Stimulated activated CD4-positive, alpha-beta T cell treated with anti-CD3 and anti-CD28 coated beads, Interleukin-2, amount 100 ng/mL, for 24 hours (primary cell): ENCODE measurements at regions not wholly inside any gene's neighbourhood (a gene's known extent, or its start where the extent isn't known, plus 50 kb on each side); places are given as distances from the start of the nearest gene placed in this dataset.
"Not testable (repeated sequence)": the region's sequence is repeated elsewhere in the genome, so short reads cannot be mapped to it uniquely, and the experiment has no call there.

Experiments
- DNase-seq, 2 donors: peaks; one replicate each; pipeline ENCODE4 v3.0.0-alpha.2; 2020

DNA sequence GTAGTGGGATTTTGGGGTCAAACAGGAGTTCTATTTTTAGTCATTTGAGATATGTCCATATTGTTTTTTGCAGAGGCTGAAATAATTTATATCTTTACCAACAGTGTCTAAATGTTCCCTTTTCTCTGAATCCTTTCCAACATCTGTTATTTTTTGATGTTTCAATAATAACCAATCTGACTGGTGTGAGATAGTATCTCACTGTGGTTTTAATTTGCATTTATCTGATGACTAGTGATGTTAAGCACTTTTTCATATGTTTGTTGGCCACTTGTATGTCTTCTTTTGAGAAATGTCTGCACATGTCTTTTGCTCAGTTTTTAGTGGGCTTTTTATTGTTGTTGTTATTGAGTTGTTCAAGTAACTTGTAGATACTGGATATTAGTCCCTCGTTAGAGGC, 1325.0 kb downstream of the BRINP3 start:
- no peak for DNase-seq

GRCh38 chr1:189158155-189158554, 1319.5 kb downstream of the BRINP3 start:
- DNase-seq, result no peak

DNA sequence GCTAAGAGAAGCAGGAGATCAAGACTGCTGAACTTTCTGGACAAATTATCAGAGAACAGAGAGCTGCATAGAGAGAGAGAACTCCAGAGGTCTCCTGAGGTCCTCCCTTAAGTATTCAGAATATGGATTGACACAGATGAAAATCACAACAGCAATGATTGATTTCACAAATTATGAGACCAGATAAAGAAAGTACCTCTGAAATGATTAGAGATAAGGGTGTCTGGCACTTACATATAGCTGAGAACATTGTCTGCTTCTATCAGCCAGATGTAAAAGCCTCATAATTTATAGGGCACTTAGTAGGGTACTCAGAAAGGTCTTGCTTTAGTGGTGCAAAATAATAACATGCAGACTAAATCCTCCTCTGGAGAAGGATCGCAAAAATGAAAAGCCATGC, 1301.8 kb downstream of the BRINP3 start:
- no peak for DNase-seq

DNA sequence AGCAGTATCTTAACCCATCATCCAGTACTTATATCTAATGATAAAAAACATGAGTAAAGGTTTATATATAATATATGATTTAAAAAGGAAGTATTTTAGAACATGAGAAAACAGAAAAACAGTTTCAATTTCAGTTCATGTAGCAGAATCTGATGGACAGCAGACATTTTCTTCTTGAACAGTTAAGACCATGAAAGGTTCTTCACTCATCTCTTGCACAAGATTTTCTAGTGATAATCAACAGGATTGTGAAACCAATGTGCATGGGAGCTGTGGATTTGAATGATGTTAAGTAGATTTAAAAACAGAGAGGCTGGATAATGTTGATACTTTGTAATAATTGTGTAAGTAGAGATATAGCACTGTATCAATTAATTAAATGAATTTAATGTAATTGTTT, 1297.6 kb downstream of the BRINP3 start:
- no peak for DNase-seq

DNA sequence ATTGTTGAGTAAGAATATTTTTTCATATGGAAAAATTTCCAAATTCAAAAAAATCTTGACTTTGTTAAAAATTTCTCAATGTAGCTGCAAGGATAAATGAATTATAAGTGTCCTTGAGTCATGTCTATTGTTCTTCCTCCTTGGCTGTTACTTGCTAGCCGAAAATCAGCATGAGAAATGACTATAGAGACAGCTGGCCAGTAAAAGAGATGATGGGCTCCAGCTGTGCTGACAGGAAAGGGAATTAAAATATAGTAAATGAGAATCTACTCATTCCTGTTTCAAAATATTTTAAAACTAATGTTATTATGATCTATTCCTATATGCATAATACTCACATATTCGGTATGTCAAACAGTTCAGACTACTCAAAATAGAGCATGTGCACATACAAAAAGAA, 1292.6 kb downstream of the BRINP3 start:
- DNase-seq, result no peak

DNA sequence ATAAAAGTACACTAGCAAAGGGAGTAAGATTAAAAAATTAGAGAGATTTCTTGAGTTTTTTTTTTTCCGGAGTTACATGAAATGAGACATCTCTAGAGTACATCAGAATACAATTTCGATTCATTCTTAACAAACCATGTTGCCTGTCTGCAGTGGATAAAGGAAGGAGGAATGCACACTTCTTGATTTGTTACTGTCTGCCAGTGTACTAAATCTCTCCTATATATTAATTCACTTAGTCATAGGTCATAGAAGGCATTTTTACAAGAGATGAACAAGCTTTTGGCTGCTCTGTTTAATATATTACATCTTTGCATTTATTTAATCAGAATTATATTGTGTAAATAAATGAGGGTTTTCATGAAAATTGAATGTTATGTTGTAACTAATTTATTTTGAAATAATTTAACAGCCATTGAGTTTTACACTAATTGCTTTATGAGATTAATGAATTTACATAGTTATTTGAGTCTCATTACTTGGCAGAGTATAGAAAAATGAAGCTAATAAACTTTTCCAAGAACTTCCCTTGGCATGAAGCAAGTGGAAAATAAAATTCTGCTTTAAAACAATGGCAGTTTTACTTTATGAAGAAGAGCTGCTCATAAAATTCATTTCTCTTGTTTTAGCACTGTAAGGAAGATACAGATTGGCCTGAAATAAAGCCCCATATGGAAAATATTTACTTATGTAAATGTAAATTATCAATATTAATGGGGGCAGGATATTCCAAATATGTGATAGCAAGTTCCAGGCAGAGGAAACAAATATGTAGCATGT, 1284.7 kb downstream of the BRINP3 start:
- no peak for DNase-seq

GRCh38 chr1:189205863-189206262, 1271.8 kb downstream of the BRINP3 start:
- no peak for DNase-seq

GRCh38 chr1:189206617-189207016, 1271.0 kb downstream of the BRINP3 start:
- DNase-seq, result no peak

DNA sequence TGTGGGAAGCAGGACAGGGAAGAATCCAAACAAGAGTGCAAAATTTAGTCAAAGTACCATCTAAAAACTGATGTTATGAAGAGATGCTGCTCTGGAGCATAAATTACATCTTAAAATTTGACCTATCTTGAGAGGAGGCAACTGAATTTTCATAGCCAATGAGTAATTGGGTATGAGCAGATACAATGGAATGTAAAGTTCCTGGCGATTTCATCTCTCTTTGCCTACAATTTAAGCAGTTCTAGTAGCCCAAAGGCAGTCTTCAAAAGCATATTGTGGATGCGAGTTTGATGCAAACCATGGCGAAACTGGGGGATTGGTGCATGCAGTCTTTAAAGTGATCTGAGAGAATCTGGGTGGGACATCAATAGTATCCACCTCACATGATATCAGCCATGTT, 1265.9 kb downstream of the BRINP3 start:
- DNase-seq, result no peak

- no peak for DNase-seq
Observed at GRCh38 chr1:189212606-189213005, 1265.1 kb downstream of the BRINP3 start.

DNA sequence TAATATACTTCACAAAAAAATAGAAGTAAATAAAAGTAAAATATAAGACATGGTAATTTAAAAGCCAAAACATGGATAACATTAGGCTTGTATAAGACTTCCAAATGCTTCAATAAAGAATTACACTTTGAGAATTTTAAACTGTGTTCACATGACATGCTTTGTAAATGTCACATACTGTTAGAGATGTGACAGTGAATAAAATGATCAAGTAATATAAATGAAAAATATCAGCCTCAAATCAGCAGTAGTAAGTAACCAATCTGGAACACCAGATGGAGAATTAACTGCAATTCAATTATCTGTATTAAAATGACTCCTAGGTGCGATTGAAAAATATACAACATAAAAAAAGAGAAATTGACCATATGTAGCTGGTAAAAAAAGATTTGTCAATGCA, 1260.8 kb downstream of the BRINP3 start:
- DNase-seq, result no peak

DNA sequence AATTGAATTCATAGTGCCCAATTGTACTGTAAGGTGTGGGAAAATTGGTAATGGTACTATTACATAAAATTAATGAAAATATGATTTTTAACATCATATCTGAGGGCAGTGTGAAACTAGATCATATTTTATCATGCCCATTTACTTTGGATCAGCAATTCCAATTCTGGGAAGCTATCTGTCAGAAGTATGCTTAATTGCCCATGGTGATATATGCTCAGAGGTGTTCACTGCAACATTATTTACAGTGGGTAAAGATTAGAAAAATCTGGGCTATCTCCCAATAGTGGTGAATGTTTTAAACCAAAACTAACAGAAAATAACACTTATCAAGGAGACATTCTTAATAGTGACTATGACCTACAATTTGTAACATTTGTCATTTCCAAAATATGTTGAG, 1260.0 kb downstream of the BRINP3 start:
- DNase-seq, result no peak

DNA sequence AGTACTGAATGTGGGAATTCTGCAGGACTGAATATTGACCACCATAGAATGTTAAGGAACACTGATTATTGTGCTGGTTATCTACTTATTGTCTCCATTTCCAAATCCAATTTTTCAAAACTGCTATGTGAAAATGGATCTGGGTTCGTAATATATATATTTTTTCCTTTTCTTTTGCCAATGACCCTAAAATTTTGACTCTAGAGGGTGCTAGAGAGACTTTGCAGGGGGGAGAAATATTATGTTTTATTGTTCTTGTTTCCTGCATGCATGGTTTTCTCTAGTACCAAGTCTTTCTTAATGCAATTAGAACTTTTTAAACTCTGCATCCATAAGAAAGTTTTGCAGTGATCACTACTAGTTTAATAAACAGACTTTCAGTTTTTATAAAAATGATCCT, 1256.9 kb downstream of the BRINP3 start:
- DNase-seq, result no peak

GRCh38 chr1:189225794-189226145, 1251.9 kb downstream of the BRINP3 start:
- not testable (repeated sequence) for DNase-seq

DNA sequence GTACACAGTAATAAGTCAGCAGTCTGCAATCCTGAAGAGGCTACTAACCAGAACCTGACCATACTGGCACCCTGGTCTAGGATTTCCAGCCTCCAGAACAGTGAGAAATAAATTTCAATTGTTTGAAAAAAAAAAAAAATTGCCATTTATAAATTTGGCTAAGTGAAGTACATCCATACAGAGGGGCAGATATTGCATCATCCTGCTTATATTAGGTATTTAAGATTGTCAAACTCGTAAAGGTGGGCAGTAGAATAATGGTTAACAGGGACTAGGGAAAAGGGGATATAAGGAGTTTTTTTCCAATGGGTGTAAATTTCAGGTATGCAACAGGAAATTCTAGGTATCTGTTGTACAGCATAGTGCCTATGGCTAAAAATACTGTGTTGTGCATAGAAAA, 1250.9 kb downstream of the BRINP3 start:
- no peak for DNase-seq

- no peak for DNase-seq
Observed at GRCh38 chr1:189237008-189237407, 1240.7 kb downstream of the BRINP3 start.

- no peak for DNase-seq
Observed at GRCh38 chr1:189253601-189254350, 1223.9 kb downstream of the BRINP3 start.

GRCh38 chr1:189261128-189261527, 1216.5 kb downstream of the BRINP3 start:
- not testable (repeated sequence) for DNase-seq

- DNase-seq, result no peak
Observed at GRCh38 chr1:189269011-189269410, 1208.7 kb downstream of the BRINP3 start.

- no peak for DNase-seq
Observed at GRCh38 chr1:189274267-189274666, 1203.4 kb downstream of the BRINP3 start.

- DNase-seq, result no peak
Observed at GRCh38 chr1:189275796-189276195, 1201.9 kb downstream of the BRINP3 start.

GRCh38 chr1:189289346-189289745, 1188.3 kb downstream of the BRINP3 start:
- no peak for DNase-seq

- no peak for DNase-seq
Observed at GRCh38 chr1:189301235-189301634, 1176.4 kb downstream of the BRINP3 start.

DNA sequence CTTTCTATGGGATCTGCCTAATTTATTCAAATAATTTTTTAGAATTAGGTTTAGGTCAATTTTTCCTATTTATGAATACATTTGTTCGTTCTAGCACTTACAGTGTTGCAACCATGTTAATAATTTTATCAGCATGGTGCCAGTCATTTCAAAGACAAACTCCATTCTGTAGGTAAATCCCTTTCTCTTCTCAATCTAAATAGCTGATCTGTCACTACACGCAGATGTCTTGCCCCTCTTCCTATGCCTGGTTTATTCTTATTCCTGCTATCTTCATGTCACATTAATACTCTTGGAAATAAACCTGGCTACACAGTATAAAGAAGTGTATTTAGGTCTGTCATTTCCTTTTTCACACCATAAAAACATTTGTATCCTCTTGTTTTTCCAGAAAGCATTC, 1172.4 kb downstream of the BRINP3 start:
- DNase-seq, result no peak

DNA sequence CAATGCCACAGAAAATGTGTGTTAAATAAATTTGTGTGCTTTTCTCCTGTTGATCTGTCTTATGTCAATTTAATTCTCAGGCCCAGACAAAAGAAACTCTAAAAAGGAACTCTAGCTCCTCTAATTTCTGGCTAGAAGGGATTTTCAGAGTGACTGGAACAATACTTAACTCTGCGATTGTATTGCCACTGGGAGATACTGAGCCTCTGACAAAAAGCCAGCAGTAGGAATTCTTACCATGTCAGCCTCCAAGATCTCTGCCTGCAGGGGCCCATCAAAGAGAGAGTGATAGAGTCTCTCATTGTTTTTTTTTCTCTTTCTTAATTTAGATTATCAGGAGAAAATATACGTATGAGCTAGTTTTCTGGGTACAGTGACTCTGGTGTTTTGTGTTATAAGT, 1165.7 kb downstream of the BRINP3 start:
- DNase-seq, result no peak
